ENCODE measurements at regions not wholly inside any gene's neighbourhood (a gene's known extent, or its start where the extent isn't known, plus 50 kb on each side); places are given as distances from the start of the nearest gene placed in this dataset.

DNA sequence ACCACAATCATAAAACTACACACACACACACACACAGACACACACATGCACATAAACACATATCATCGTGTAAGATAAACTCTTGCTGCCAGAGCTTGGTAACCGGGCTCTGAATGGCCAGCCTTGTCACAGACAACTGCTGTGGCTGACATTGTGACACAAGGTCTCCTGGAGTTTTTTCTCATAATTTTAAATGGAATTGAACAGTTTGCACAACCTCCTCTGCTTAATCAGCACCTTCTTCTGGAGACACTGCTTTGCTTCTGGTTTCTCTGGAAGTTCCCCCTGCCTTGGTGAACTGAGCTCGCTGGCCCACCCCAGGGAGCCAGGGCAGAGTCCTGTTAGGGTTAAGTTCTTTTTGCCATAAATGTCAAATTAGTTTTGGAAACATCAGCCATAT is 115.4 kb downstream of the UTP18 start:
- no peaks in the 10 kb centered on the region for H3K36me3 ChIP-seq (ENCODE audit: low read depth)
- in situ Hi-C loops (cut with MboI) = no loop called here
- no peak overlapping the region for H3K4me3 ChIP-seq
- H4K20me1 ChIP-seq (ENCODE audit: insufficient read depth) = no peaks in the 10 kb centered on the region
- H3K9ac ChIP-seq = no peak overlapping the region
- TF ChIP-seq EZH2 (IDR thresholded peaks at IDR 0.05; ENCODE audit: insufficient read depth, poor library complexity, severe bottlenecking) (no peak), EZH2phosphoT487 (IDR thresholded peaks at IDR 0.05; ENCODE audit: insufficient read depth, low read depth) (no peak)
- no peaks in the 10 kb centered on the region for H3K9me3 ChIP-seq (ENCODE audit: low read depth)
- H3K4me1 ChIP-seq (ENCODE audit: insufficient read depth) = no peaks in the 10 kb centered on the region
- H2AFZ ChIP-seq = no peak overlapping the region
- H3K27ac ChIP-seq = no peak overlapping the region
- H3F3A ChIP-seq (ENCODE audit: insufficient read depth) = no peaks in the 10 kb centered on the region
- H3K79me2 ChIP-seq (ENCODE audit: insufficient read depth) = no peaks in the 10 kb centered on the region
- no peak for DNase-seq
- 59 to 62% methylated on average over 3 of the region's 3 CpGs for WGBS, 2 experiments (ENCODE audit: low coverage in 1 of 2, low lambda C conversion rate in 2 of 2, missing lambda C conversion rate in 2 of 2)
- H3K9me2 ChIP-seq (ENCODE audit: insufficient read depth) = no peaks in the 10 kb centered on the region
- H3K4me2 ChIP-seq (ENCODE audit: unreplicated experiment) = no peak overlapping the region
- H3K27me3 ChIP-seq (replicated peaks; ENCODE audit: insufficient read depth) = no peaks in the 10 kb centered on the region

DNA sequence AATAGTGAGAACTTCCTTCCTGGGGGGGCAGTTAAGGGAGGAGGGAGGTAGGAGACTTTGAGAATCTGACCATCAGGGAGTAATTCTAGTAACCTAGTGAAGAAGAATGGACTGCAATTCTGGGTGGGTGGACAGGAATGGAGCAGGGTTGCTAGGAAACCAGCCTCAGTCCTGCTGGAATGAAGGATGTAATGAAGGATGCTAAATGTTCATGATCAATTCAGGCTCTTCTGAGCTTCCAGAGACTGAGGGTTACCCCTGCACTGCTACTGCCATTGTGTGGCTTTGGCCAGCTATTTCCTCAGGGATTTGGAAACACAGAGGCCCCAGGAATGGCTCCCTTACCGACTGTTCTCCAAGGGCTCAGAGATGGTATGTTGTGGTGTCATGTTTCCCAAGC is 116.4 kb downstream of the UTP18 start:
- Histone ChIP-seq H3K9ac (no peak overlapping the region), H3K79me2 (ENCODE audit: insufficient read depth) (no peaks in the 10 kb centered on the region), H3K9me3 (ENCODE audit: low read depth) (no peaks in the 10 kb centered on the region), H4K20me1 (ENCODE audit: insufficient read depth) (no peaks in the 10 kb centered on the region), H3K36me3 (ENCODE audit: low read depth) (no peaks in the 10 kb centered on the region), H3K4me2 (ENCODE audit: unreplicated experiment) (no peak overlapping the region), H3F3A (ENCODE audit: insufficient read depth) (no peaks in the 10 kb centered on the region), H2AFZ (no peak overlapping the region), H3K9me2 (ENCODE audit: insufficient read depth) (no peaks in the 10 kb centered on the region), H3K4me3 (no peak overlapping the region), H3K27me3 (replicated peaks; ENCODE audit: insufficient read depth) (no peaks in the 10 kb centered on the region), H3K4me1 (ENCODE audit: insufficient read depth) (no peaks in the 10 kb centered on the region), H3K27ac (no peak overlapping the region)
- in situ Hi-C loops (cut with MboI) = no loop called here
- WGBS, 2 experiments (ENCODE audit: low coverage in 1 of 2, low lambda C conversion rate in 2 of 2, missing lambda C conversion rate in 2 of 2) = 21 to 46% methylated on average over 1 of the region's 1 CpG
- no peak for DNase-seq
- TF ChIP-seq EZH2 (IDR thresholded peaks at IDR 0.05; ENCODE audit: insufficient read depth, poor library complexity, severe bottlenecking) = no peak
- TF ChIP-seq EZH2phosphoT487 (IDR thresholded peaks at IDR 0.05; ENCODE audit: insufficient read depth, low read depth) = no peak

DNA sequence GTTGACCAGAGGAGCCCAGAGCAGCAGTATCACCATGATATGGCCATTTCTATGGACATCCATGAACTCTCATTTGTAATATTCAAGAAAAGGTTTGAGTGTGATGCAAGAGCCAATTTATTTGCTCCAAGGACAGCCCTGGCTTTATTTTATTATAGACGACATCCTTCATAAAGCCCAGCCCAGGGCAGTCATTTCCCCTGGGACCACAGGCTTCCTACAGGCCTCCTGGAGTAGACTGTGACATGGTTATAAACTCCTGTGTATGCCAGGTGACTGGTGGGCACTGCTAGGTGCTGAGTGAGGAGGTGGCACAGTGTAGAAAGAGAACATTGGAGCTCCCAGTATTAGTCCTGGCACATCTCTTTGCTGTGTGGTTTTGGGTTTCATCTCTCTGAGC is 120.9 kb downstream of the UTP18 start:
- Histone ChIP-seq H2AFZ (no peak overlapping the region), H3F3A (ENCODE audit: insufficient read depth) (no peaks in the 10 kb centered on the region), H3K36me3 (ENCODE audit: low read depth) (no peaks in the 10 kb centered on the region), H3K4me3 (no peak overlapping the region), H3K9ac (no peak overlapping the region), H3K27me3 (replicated peaks; ENCODE audit: insufficient read depth) (no peaks in the 10 kb centered on the region), H3K27ac (no peak overlapping the region), H4K20me1 (ENCODE audit: insufficient read depth) (no peaks in the 10 kb centered on the region), H3K9me3 (ENCODE audit: low read depth) (no peaks in the 10 kb centered on the region), H3K9me2 (ENCODE audit: insufficient read depth) (no peaks in the 10 kb centered on the region), H3K4me1 (ENCODE audit: insufficient read depth) (no peaks in the 10 kb centered on the region), H3K4me2 (ENCODE audit: unreplicated experiment) (no peak overlapping the region), H3K79me2 (ENCODE audit: insufficient read depth) (no peaks in the 10 kb centered on the region)
- no peak for TF ChIP-seq EZH2 (IDR thresholded peaks at IDR 0.05; ENCODE audit: insufficient read depth, poor library complexity, severe bottlenecking)
- no peak for TF ChIP-seq EZH2phosphoT487 (IDR thresholded peaks at IDR 0.05; ENCODE audit: insufficient read depth, low read depth)
- in situ Hi-C loops (cut with MboI) = no loop called here
- WGBS, 2 experiments (ENCODE audit: low coverage in 1 of 2, low lambda C conversion rate in 2 of 2, missing lambda C conversion rate in 2 of 2) = 58 to 62% methylated on average over 1 of the region's 1 CpG
- DNase-seq = no peak

DNA sequence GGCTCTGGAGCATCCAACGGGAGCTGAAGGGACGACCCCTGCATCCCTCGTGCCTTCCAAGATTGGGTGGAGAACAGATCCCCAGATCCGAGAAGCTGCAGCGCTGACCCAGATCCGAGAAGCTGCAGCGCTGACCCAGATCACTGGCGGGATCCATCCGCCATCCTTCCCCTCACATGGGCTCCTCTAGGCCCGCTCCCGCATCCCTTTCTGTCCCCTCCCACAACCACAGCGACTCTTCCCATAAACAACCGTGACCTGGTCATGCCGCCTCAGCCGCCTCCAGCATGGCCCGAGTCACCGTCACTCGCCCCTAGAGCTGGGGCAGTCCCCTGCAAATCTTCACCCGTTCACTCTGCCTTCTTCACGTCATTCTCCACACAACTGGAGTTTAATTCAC is 124.9 kb downstream of the UTP18 start:
- no peaks in the 10 kb centered on the region for H3F3A ChIP-seq (ENCODE audit: insufficient read depth)

DNA sequence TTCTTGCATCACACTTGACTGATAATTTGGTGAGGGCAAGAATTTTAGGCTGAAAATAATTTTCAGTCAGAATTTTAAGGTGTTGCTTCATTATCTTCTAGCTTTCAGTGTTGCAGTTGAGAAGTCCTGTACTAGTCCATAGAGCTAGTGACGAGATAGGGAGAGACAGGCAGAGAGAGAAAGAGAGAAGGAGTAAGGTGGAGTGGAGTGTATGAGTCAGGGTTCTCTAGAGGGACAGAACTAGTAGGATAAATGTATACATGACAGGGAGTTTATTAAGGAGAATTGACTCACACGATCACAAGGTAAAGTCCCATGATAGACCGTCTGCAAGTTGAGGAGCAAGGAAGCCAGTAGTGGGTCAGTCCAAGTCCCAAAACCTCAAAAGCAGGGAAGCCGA is 127.2 kb downstream of the UTP18 start:
- Histone ChIP-seq H3K9ac (no peak overlapping the region), H3K36me3 (ENCODE audit: low read depth) (no peaks in the 10 kb centered on the region), H3K9me2 (ENCODE audit: insufficient read depth) (no peaks in the 10 kb centered on the region), H3K4me1 (ENCODE audit: insufficient read depth) (no peaks in the 10 kb centered on the region), H3K27ac (no peak overlapping the region), H3K9me3 (ENCODE audit: low read depth) (no peaks in the 10 kb centered on the region), H3K4me2 (ENCODE audit: unreplicated experiment) (no peak overlapping the region), H3K79me2 (ENCODE audit: insufficient read depth) (no peaks in the 10 kb centered on the region), H3K4me3 (no peak overlapping the region), H2AFZ (no peak overlapping the region), H4K20me1 (ENCODE audit: insufficient read depth) (no peaks in the 10 kb centered on the region), H3K27me3 (replicated peaks; ENCODE audit: insufficient read depth) (no peaks in the 10 kb centered on the region), H3F3A (ENCODE audit: insufficient read depth) (no peaks in the 10 kb centered on the region)
- in situ Hi-C loops (cut with MboI) = no loop called here
- no peak for TF ChIP-seq EZH2 (IDR thresholded peaks at IDR 0.05; ENCODE audit: insufficient read depth, poor library complexity, severe bottlenecking)
- TF ChIP-seq EZH2phosphoT487 (IDR thresholded peaks at IDR 0.05; ENCODE audit: insufficient read depth, low read depth) = no peak
- no peak for DNase-seq
- WGBS, 2 experiments (ENCODE audit: low coverage in 1 of 2, low lambda C conversion rate in 2 of 2, missing lambda C conversion rate in 2 of 2) = 34 to 47% methylated on average over 4 of the region's 4 CpGs

More for the DNA sequence above, 124.9 kb downstream of the UTP18 start:
- Histone ChIP-seq H3K9me2 (ENCODE audit: insufficient read depth) (no peaks in the 10 kb centered on the region), H3K4me3 (no peak overlapping the region), H3K4me2 (ENCODE audit: unreplicated experiment) (no peak overlapping the region), H3K27ac (no peak overlapping the region), H3K9me3 (ENCODE audit: low read depth) (no peaks in the 10 kb centered on the region), H4K20me1 (ENCODE audit: insufficient read depth) (no peaks in the 10 kb centered on the region), H3K4me1 (ENCODE audit: insufficient read depth) (no peaks in the 10 kb centered on the region), H3K79me2 (ENCODE audit: insufficient read depth) (no peaks in the 10 kb centered on the region), H3K9ac (no peak overlapping the region), H3K27me3 (replicated peaks; ENCODE audit: insufficient read depth) (no peaks in the 10 kb centered on the region), H2AFZ (no peak overlapping the region), H3K36me3 (ENCODE audit: low read depth) (no peaks in the 10 kb centered on the region)
- no peak for TF ChIP-seq EZH2 (IDR thresholded peaks at IDR 0.05; ENCODE audit: insufficient read depth, poor library complexity, severe bottlenecking)
- no peak for TF ChIP-seq EZH2phosphoT487 (IDR thresholded peaks at IDR 0.05; ENCODE audit: insufficient read depth, low read depth)
- 67 to 75% methylated on average over 19 to 20 of the region's 20 CpGs for WGBS, 2 experiments (ENCODE audit: low coverage in 1 of 2, low lambda C conversion rate in 2 of 2, missing lambda C conversion rate in 2 of 2)
- no peak for DNase-seq
- in situ Hi-C loops (cut with MboI) = no loop called here
